Liver (tissue), 8 donors: ENCODE measurements at regions not wholly inside any gene's neighbourhood (a gene's known extent, or its start where the extent isn't known, plus 50 kb on each side); places are given as distances from the start of the nearest gene placed in this dataset.

Source experiments
- DNase-seq: peaks from one replicate; pipeline ENCODE4 v3.0.0-alpha.2; 2017; ENCODE audit warnings: low spot score
- H3K27ac ChIP-seq, 2 donors: one replicate each; pipeline ENCODE4 v1.7.0; 2013; ENCODE audit warnings: inconsistent platforms in 2 of 2, low read length in 2 of 2, control low read depth in 1 of 2, low read depth in 1 of 2, mild to moderate bottlenecking in 1 of 2
- H3K27me3 ChIP-seq, 4 donors: one replicate each; pipeline versions ENCODE4 v1.6.1 to v1.7.0; 2013; ENCODE audit warnings: low read length in 3 of 4, inconsistent platforms in 1 of 4, mild to moderate bottlenecking in 1 of 4, moderate library complexity in 1 of 4; ENCODE audit not compliant: control insufficient read depth in 4 of 4, insufficient read depth in 4 of 4
- H3K36me3 ChIP-seq, 4 donors: one replicate each; pipeline versions ENCODE4 v1.6.1 to v1.7.0; 2013; ENCODE audit warnings: low read length in 3 of 4, mild to moderate bottlenecking in 3 of 4, low read depth in 1 of 4, moderate library complexity in 1 of 4; ENCODE audit not compliant: control insufficient read depth in 4 of 4, insufficient read depth in 3 of 4
- H3K4me1 ChIP-seq, 4 donors: one replicate each; pipeline versions ENCODE4 v1.6.1 to v1.7.0; 2013; ENCODE audit warnings: low read length in 3 of 4, mild to moderate bottlenecking in 3 of 4, moderate library complexity in 1 of 4; ENCODE audit not compliant: control insufficient read depth in 4 of 4, insufficient read depth in 4 of 4
- H3K4me3 ChIP-seq, 3 donors: one replicate each; pipeline versions ENCODE4 v1.6.1 to v1.7.0; 2013; ENCODE audit warnings: low read length in 3 of 3, control low read depth in 1 of 3, low read depth in 1 of 3, mild to moderate bottlenecking in 1 of 3
- H3K9ac ChIP-seq, 2 donors: one replicate each; pipeline ENCODE4 v1.7.0; 2013; ENCODE audit warnings: low read length in 2 of 2, mild to moderate bottlenecking in 2 of 2, moderate library complexity in 2 of 2, control low read depth in 1 of 2, low read depth in 1 of 2
- H3K9me3 ChIP-seq, 4 donors: one replicate each; pipeline versions ENCODE4 v1.6.1 to v1.7.0; 2013; ENCODE audit warnings: low read length in 3 of 4; ENCODE audit not compliant: control insufficient read depth in 4 of 4
- EGR1 ChIP-seq, 2 donors: IDR thresholded peaks; 2 replicates each; pipeline ENCODE4 v1.6.1; 2016 to 2018; ENCODE audit warnings: antibody characterized with exemption in 2 of 2, low read depth in 2 of 2
- FOXA1 ChIP-seq: IDR thresholded peaks from 2 replicates; pipeline ENCODE4 v1.6.1; 2016; ENCODE audit warnings: antibody characterized with exemption
- FOXA2 ChIP-seq: IDR thresholded peaks from 2 replicates; pipeline ENCODE4 v1.6.1; 2016; ENCODE audit warnings: antibody characterized with exemption
- GABPA ChIP-seq, 2 donors: IDR thresholded peaks in 1 of 2; conservative IDR thresholded peaks in 1 of 2; 2 replicates each; pipeline ENCODE4 v1.6.1; 2016; ENCODE audit warnings: antibody characterized with exemption in 2 of 2, mild to moderate bottlenecking in 1 of 2, moderate library complexity in 1 of 2
- HNF4A ChIP-seq, 2 donors: conservative IDR thresholded peaks; 2 replicates each; pipeline ENCODE4 v1.6.1; 2016; ENCODE audit warnings: antibody characterized with exemption in 2 of 2, mild to moderate bottlenecking in 2 of 2
- HNF4G ChIP-seq: IDR thresholded peaks from 2 replicates; pipeline ENCODE4 v1.6.1; 2016; ENCODE audit warnings: antibody characterized with exemption
- JUND ChIP-seq, 2 donors: IDR thresholded peaks; 2 replicates each; pipeline ENCODE4 v1.6.1; 2016; ENCODE audit warnings: antibody characterized with exemption in 2 of 2
- NR2F2 ChIP-seq: IDR thresholded peaks from 2 replicates; pipeline ENCODE4 v1.6.1; 2016; ENCODE audit warnings: antibody characterized with exemption
- RAD21 ChIP-seq, 2 donors: IDR thresholded peaks; 2 replicates each; pipeline ENCODE4 v1.6.1; 2016; ENCODE audit warnings: antibody characterized with exemption in 2 of 2, mild to moderate bottlenecking in 2 of 2
- RXRA ChIP-seq, 2 donors: IDR thresholded peaks; 2 replicates each; pipeline ENCODE4 v1.6.1; 2017 to 2018; ENCODE audit warnings: antibody characterized with exemption in 2 of 2, mild to moderate bottlenecking in 1 of 2
- SP1 ChIP-seq: IDR thresholded peaks from 2 replicates; pipeline ENCODE4 v1.6.1; 2018; ENCODE audit warnings: antibody characterized with exemption, mild to moderate bottlenecking
- TAF1 ChIP-seq: conservative IDR thresholded peaks from 2 replicates; pipeline ENCODE4 v1.6.1; 2016; ENCODE audit warnings: antibody characterized with exemption, mild to moderate bottlenecking
- WGBS: extraction: QIAGEN DNeasy Blood & Tissue Kit; methylation state at CpG from one replicate; pipeline ENCODE4 v1.1.7; 2013; 5-methylcytosine and 5-hydroxymethylcytosine counted together
- TF ChIP-seq, protein P1 (sequence below): IDR thresholded peaks from 2 replicates; pipeline ENCODE4 v1.6.1; 2016; ENCODE audit warnings: antibody characterized with exemption
- TF ChIP-seq, protein P2 (sequence below): fragments of 150-350 bp; IDR thresholded peaks from 2 replicates; pipeline ENCODE4 v1.5.1; 2017; ENCODE audit warnings: improper control_type of control experiment, low read depth, low read length; ENCODE audit not compliant: missing input control
- TF ChIP-seq, protein P3 (sequence below): IDR thresholded peaks from 2 replicates; pipeline ENCODE4 v1.6.1; 2016; ENCODE audit warnings: antibody characterized with exemption
- donor health status: healthy.
- donor health status: healthy.
- donor health status: healthy.
- donor health status: healthy.
- donor health status: healthy.

DNA sequence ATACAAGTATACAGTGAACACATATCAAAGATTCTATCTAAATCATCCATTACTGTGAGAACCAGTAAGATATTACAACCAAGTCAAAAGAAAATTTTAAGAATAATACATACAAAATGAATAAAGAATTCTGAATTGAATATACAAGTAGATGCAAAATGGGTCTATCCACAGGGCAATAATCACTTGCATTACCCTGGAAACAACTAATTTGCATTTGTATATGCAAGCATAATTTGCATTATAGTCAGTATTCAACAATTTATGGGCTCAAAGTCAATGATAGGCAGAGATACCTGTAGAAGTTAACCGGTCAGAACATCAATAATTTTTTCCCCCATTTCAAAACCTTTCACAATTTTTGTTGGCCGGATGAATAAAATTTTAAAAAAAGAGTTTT lies 512.2 kb upstream of the ALCAM start:
- whole genome bisulfite sequencing = 70% methylated on average over 2 of the region's 2 CpGs
- Histone ChIP-seq H3K27me3 (no peaks in the 10 kb centered on the region), H3K4me3 (no peak overlapping the region), H3K9ac (no peak overlapping the region), H3K36me3 (no peaks in the 10 kb centered on the region), H3K4me1 (no peaks in the 10 kb centered on the region), H3K27ac (no peak overlapping the region), H3K9me3 (no peaks in the 10 kb centered on the region)
- TF ChIP-seq JUND (IDR thresholded peaks at IDR 0.05) = no peak
- TF ChIP-seq FOXA2 = no peak
- TF ChIP-seq TAF1 = no peak
- TF ChIP-seq, protein P1, sequence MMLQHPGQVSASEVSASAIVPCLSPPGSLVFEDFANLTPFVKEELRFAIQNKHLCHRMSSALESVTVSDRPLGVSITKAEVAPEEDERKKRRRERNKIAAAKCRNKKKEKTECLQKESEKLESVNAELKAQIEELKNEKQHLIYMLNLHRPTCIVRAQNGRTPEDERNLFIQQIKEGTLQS = no peak
- no peak for DNase-seq

DNA sequence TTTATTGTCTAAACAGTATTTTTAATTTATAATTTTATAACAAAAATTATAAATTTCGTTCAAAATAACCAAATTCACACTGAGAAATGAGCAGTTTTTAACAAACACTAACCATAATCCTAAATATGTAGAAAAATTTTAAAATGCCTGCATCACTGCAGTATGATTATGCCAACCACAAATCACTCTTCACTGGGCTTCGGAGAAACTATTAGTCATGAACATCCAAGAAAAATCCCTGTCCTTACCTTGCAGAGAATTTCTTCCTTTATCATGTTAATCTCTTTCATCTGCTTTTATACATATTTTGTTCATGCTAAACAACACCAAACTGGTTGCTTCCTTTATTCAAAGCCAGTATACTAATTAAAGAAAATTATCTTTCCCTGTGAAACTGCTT lies 511.0 kb upstream of the ALCAM start:
- WGBS = 43% methylated on average over 2 of the region's 2 CpGs
- no peaks in the 10 kb centered on the region for H3K9me3 ChIP-seq
- no peak overlapping the region for H3K9ac ChIP-seq
- H3K4me3 ChIP-seq = no peak overlapping the region
- no peaks in the 10 kb centered on the region for H3K27me3 ChIP-seq
- H3K36me3 ChIP-seq = no peaks in the 10 kb centered on the region
- no peak overlapping the region for H3K27ac ChIP-seq
- TF ChIP-seq HNF4A (conservative IDR thresholded peaks at IDR 0.05) (no peak), HNF4G (no peak)
- TF ChIP-seq, protein P2, sequence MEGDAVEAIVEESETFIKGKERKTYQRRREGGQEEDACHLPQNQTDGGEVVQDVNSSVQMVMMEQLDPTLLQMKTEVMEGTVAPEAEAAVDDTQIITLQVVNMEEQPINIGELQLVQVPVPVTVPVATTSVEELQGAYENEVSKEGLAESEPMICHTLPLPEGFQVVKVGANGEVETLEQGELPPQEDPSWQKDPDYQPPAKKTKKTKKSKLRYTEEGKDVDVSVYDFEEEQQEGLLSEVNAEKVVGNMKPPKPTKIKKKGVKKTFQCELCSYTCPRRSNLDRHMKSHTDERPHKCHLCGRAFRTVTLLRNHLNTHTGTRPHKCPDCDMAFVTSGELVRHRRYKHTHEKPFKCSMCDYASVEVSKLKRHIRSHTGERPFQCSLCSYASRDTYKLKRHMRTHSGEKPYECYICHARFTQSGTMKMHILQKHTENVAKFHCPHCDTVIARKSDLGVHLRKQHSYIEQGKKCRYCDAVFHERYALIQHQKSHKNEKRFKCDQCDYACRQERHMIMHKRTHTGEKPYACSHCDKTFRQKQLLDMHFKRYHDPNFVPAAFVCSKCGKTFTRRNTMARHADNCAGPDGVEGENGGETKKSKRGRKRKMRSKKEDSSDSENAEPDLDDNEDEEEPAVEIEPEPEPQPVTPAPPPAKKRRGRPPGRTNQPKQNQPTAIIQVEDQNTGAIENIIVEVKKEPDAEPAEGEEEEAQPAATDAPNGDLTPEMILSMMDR = no peak
- DNase-seq = no peak
- H3K4me1 ChIP-seq = no peaks in the 10 kb centered on the region

DNA sequence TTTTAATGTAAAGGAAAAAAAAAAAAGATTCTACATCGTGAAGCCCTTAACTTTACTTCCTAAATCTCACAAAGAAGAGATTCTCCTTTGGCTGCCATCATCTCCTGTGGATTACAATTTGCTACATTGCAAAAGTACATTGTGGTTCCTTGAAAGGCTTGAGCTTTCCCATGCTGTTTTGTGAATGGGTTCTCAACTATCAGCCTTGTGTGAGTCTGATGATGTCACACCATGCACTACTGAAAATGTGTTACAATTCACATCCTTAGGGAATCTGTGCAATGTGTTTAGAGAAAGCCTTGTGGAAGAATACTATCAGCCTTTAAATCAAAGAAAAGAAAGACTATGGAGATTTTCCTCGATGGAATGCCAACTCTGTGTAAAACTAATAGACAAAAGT lies 510.0 kb upstream of the ALCAM start:
- Histone ChIP-seq H3K9me3 (no peaks in the 10 kb centered on the region), H3K4me3 (no peak overlapping the region), H3K27me3 (no peaks in the 10 kb centered on the region), H3K9ac (no peak overlapping the region), H3K27ac (no peak overlapping the region), H3K36me3 (no peaks in the 10 kb centered on the region), H3K4me1 (no peaks in the 10 kb centered on the region)
- no peak for DNase-seq
- TF ChIP-seq, protein P1 = no peak
- TF ChIP-seq HNF4A (conservative IDR thresholded peaks at IDR 0.05) (no peak), EGR1 (IDR thresholded peaks at IDR 0.05; ENCODE audit: low read depth in 2 of 2) (no peak), GABPA (IDR thresholded peaks at IDR 0.05 in 1 of 2, conservative IDR thresholded peaks at IDR 0.05 in 1 of 2) (no peak), SP1 (no peak), RAD21 (IDR thresholded peaks at IDR 0.05) (no peak), NR2F2 (no peak), RXRA (IDR thresholded peaks at IDR 0.05) (no peak), FOXA1 (no peak), TAF1 (no peak)
- TF ChIP-seq, protein P2 = no peak
- TF ChIP-seq, protein P3, sequence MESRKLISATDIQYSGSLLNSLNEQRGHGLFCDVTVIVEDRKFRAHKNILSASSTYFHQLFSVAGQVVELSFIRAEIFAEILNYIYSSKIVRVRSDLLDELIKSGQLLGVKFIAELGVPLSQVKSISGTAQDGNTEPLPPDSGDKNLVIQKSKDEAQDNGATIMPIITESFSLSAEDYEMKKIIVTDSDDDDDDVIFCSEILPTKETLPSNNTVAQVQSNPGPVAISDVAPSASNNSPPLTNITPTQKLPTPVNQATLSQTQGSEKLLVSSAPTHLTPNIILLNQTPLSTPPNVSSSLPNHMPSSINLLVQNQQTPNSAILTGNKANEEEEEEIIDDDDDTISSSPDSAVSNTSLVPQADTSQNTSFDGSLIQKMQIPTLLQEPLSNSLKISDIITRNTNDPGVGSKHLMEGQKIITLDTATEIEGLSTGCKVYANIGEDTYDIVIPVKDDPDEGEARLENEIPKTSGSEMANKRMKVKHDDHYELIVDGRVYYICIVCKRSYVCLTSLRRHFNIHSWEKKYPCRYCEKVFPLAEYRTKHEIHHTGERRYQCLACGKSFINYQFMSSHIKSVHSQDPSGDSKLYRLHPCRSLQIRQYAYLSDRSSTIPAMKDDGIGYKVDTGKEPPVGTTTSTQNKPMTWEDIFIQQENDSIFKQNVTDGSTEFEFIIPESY = no peak
- 46% methylated on average over 2 of the region's 2 CpGs for WGBS
